PC-9 (cell line): ENCODE measurements at regions not wholly inside any gene's neighbourhood (a gene's known extent, or its start where the extent isn't known, plus 50 kb on each side); places are given as distances from the start of the nearest gene placed in this dataset.

Source experiments
- BruUV-seq: library from RNA; stranded (reverse); fragments of 400-500 nt; replicated peaks from 2 replicates; lab custom pipeline; 2021; lab: Mats Ljungman, UMichigan
- CTCF ChIA-PET: fragments of 300-600 bp; sonication (Branson Sonifier 250); formaldehyde crosslinking; loops from one replicate; lab custom pipeline; 2022; ENCODE audit warnings: antibody characterized with exemption; lab: Charles Lee
- POLR2A ChIA-PET: fragments of 300-600 bp; sonication (Branson Sonifier 250); formaldehyde crosslinking; loops from one replicate; lab custom pipeline; 2022; ENCODE audit warnings: antibody characterized with exemption; ENCODE audit not compliant: unreplicated experiment; lab: Charles Lee
- DNase-seq, 2 experiments: peaks; one replicate each; pipeline versions ENCODE4 v3.0.0 to v3.0.0-alpha.2; 2015 to 2022; ENCODE audit warnings: mixed read lengths in 1 of 2
- H2AFZ ChIP-seq: fragments of 200-600 bp; sonication (generic); 2 replicates; pipeline ENCODE4 v1.8.1; 2017; ENCODE audit warnings: antibody characterized with exemption
- H3F3A ChIP-seq: fragments of 200-600 bp; sonication (generic); 2 replicates; pipeline ENCODE4 v1.8.1; 2017; ENCODE audit warnings: antibody characterized with exemption, mild to moderate bottlenecking, low read depth; ENCODE audit not compliant: insufficient read depth
- H3K27ac ChIP-seq: fragments of 200-600 bp; sonication (generic); 2 replicates; pipeline ENCODE4 v1.6.1; 2016; ENCODE audit warnings: mixed run types
- H3K27me3 ChIP-seq: fragments of 200-600 bp; sonication (generic); 2 replicates; pipeline ENCODE4 v1.6.1; 2016; ENCODE audit warnings: low read depth, mixed run types; ENCODE audit not compliant: insufficient read depth
- H3K36me3 ChIP-seq: fragments of 200-600 bp; sonication (generic); 2 replicates; pipeline ENCODE4 v1.6.1; 2016; ENCODE audit warnings: low read depth, mixed run types
- H3K4me1 ChIP-seq: fragments of 200-600 bp; sonication (generic); replicated peaks from 2 replicates; pipeline ENCODE4 v1.6.1; 2016; ENCODE audit warnings: mixed run types; ENCODE audit not compliant: insufficient read depth
- H3K4me2 ChIP-seq: fragments of 200-600 bp; sonication (generic); 2 replicates; pipeline ENCODE4 v1.6.1; 2017; ENCODE audit warnings: mixed run types
- H3K4me3 ChIP-seq: fragments of 200-600 bp; sonication (generic); 2 replicates; pipeline ENCODE4 v1.6.1; 2016; ENCODE audit warnings: mixed run types
- H3K79me2 ChIP-seq: fragments of 200-600 bp; sonication (generic); 2 replicates; pipeline ENCODE4 v1.6.1; 2017; ENCODE audit warnings: low read depth, mixed run types
- H3K9me2 ChIP-seq: fragments of 200-600 bp; sonication (generic); 2 replicates; pipeline ENCODE4 v1.8.1; 2017; ENCODE audit warnings: mild to moderate bottlenecking; ENCODE audit not compliant: insufficient read depth
- H3K9me3 ChIP-seq: fragments of 200-600 bp; sonication (generic); 2 replicates; pipeline ENCODE4 v1.8.1; 2016; ENCODE audit warnings: low read depth; ENCODE audit not compliant: insufficient read depth
- H4K20me1 ChIP-seq: fragments of 200-600 bp; sonication (generic); 2 replicates; pipeline ENCODE4 v1.8.1; 2017; ENCODE audit not compliant: insufficient read depth
- EZH2 ChIP-seq: fragments of 200-600 bp; sonication (generic); IDR thresholded peaks from 2 replicates; pipeline ENCODE4 v1.8.0; 2017; ENCODE audit warnings: antibody characterized with exemption, low read depth
- intact Hi-C: fragments of 100-400 bp; cut with micrococcal nuclease; formaldehyde crosslinking; loops from one replicate; pipeline ENCODE4 v1.10.0; 2022; ENCODE audit not compliant: unreplicated experiment
- TF ChIP-seq, protein P1 (sequence below): fragments of 200-600 bp; sonication (generic); conservative IDR thresholded peaks from 2 replicates; pipeline ENCODE4 v1.6.1; 2017; ENCODE audit warnings: mixed run types, antibody characterized with exemption, mild to moderate bottlenecking, moderate library complexity

DNA sequence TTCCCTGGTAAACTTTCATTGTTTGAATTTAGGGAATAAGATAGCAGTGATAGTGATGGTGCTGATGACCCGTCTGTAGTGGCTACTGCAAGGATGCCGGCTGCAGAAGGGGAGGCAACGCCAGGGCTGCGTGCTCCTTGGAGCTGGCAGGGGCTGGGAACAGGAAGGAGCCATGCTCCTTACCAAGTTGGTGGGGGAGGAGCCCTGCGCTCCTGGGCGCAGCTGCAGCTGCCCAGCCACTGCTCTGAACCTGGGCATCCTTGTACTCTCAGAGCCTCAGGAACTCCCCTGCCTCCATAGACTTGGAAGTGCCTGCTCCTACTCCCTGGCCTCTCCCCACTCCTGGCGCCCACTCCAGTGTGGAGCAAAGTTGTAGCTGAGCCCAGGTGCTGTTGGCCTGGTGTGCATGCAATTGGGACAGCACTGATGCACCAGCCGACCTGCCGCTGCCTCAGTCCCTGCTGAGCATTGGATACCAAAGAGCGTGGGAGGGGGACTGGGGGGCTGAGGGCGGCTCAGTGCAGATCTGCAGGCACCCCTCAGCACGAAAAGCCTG, 585.1 kb upstream of the FAM174A start:
- Histone ChIP-seq H3K4me3 (no peak overlapping the region), H2AFZ (no peak overlapping the region), H3K36me3 (no peaks in the 10 kb centered on the region), H3K4me2 (no peak overlapping the region), H3K4me1 (no peaks in the 10 kb centered on the region), H3K27me3 (no peaks in the 10 kb centered on the region), H3K79me2 (no peaks in the 10 kb centered on the region), H3K9me2 (no peaks in the 10 kb centered on the region), H3K9me3 (no peaks in the 10 kb centered on the region), H3K27ac (no peak overlapping the region), H3F3A (no peaks in the 10 kb centered on the region), H4K20me1 (no peaks in the 10 kb centered on the region)
- CTCF ChIA-PET, result no interaction called here
- BruUV-seq, result no TSS peak
- TF ChIP-seq EZH2, result no peak
- TF ChIP-seq, protein P1, sequence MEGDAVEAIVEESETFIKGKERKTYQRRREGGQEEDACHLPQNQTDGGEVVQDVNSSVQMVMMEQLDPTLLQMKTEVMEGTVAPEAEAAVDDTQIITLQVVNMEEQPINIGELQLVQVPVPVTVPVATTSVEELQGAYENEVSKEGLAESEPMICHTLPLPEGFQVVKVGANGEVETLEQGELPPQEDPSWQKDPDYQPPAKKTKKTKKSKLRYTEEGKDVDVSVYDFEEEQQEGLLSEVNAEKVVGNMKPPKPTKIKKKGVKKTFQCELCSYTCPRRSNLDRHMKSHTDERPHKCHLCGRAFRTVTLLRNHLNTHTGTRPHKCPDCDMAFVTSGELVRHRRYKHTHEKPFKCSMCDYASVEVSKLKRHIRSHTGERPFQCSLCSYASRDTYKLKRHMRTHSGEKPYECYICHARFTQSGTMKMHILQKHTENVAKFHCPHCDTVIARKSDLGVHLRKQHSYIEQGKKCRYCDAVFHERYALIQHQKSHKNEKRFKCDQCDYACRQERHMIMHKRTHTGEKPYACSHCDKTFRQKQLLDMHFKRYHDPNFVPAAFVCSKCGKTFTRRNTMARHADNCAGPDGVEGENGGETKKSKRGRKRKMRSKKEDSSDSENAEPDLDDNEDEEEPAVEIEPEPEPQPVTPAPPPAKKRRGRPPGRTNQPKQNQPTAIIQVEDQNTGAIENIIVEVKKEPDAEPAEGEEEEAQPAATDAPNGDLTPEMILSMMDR, result no peak
- no peak for DNase-seq
- POLR2A ChIA-PET, result no interaction called here
- intact Hi-C loops, result no loop called here

DNA sequence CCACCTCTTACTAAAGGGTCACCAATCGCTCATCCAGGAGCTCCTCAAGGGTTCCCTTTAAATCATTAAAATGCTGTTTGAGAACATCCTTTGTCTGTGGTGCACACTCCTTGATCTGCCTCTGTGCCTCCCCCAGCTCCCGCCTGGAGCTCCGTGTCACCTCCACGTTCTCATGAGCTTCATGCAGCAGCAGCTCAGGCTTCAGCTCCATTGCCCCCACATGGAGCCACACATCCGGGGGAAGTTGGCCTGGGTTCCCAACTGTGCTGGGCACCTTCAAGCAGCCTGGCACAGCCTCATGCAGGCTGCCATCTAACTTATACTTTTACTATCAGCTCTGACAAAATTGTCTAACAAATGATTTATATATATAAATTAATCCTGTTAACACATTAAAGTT, 585.8 kb upstream of the FAM174A start:
- Histone ChIP-seq H3K79me2 (no peaks in the 10 kb centered on the region), H2AFZ (no peak overlapping the region), H3K4me3 (no peak overlapping the region), H3K36me3 (no peaks in the 10 kb centered on the region), H3K27me3 (no peaks in the 10 kb centered on the region), H3F3A (no peaks in the 10 kb centered on the region), H3K4me2 (no peak overlapping the region), H3K9me2 (no peaks in the 10 kb centered on the region), H3K9me3 (no peaks in the 10 kb centered on the region), H3K4me1 (no peaks in the 10 kb centered on the region), H3K27ac (no peak overlapping the region), H4K20me1 (no peaks in the 10 kb centered on the region)
- intact Hi-C loops, result no loop called here
- BruUV-seq, result no TSS peak
- ChIA-PET POLR2A (interaction anchor here (0.7 kb wide), 1 partner anchor 662 kb away, joined by 5 read pairs; no protein-coding TSS in a partner anchor), CTCF (no interaction called here)
- no peak for TF ChIP-seq EZH2
- TF ChIP-seq, protein P1, result no peak
- no peak for DNase-seq

DNA sequence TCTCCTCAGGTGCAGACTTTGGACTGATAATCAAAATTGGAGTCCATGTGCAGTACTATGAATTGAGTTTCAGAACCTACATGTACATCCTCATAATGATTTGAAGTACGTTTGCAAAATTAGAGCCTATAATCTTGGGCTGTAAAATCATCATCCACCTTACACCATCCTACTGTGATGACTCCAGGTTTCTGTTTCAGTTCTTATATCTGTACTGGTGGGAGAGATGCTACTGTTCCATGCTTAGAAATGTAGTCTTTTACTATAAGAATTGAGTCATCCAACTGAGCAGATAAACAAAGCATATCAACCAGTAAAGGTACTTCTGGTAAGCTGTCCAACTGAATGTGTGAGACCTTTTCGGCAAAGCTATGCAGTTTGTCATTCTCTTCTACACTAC, 586.3 kb upstream of the FAM174A start:
- intact Hi-C loops, result no loop called here
- H3K27me3 ChIP-seq, result no peaks in the 10 kb centered on the region
- no peak overlapping the region for H3K4me2 ChIP-seq
- ChIA-PET CTCF (no interaction called here), POLR2A (interaction anchor here (0.7 kb wide), 1 partner anchor 662 kb away, joined by 5 read pairs; no protein-coding TSS in a partner anchor)
- H3F3A ChIP-seq, result no peaks in the 10 kb centered on the region
- no peaks in the 10 kb centered on the region for H4K20me1 ChIP-seq
- H3K36me3 ChIP-seq, result no peaks in the 10 kb centered on the region
- DNase-seq, result no peak
- no peak overlapping the region for H2AFZ ChIP-seq
- TF ChIP-seq, protein P1, result no peak
- no peak for TF ChIP-seq EZH2
- H3K4me3 ChIP-seq, result no peak overlapping the region
- no peaks in the 10 kb centered on the region for H3K9me2 ChIP-seq
- H3K27ac ChIP-seq, result no peak overlapping the region
- no TSS peak for BruUV-seq
- no peaks in the 10 kb centered on the region for H3K4me1 ChIP-seq
- no peaks in the 10 kb centered on the region for H3K79me2 ChIP-seq
- H3K9me3 ChIP-seq, result no peaks in the 10 kb centered on the region
